PC-3 (cell line): ENCODE measurements at regions not wholly inside any gene's neighbourhood (a gene's known extent, or its start where the extent isn't known, plus 50 kb on each side); places are given as distances from the start of the nearest gene placed in this dataset.

Experiments used
- EZH2 ChIP-seq: fragments of 300-600 bp; sonication (generic); IDR thresholded peaks from one replicate; pipeline ENCODE4 v1.6.1; 2017; ENCODE audit warnings: antibody characterized with exemption, mild to moderate bottlenecking, low read length; ENCODE audit not compliant: unreplicated experiment
- EZH2phosphoT487 ChIP-seq: fragments of 300-600 bp; sonication (generic); IDR thresholded peaks from 2 replicates; pipeline ENCODE4 v1.6.1; 2018; ENCODE audit warnings: mild to moderate bottlenecking, antibody characterized with exemption, low read length, borderline replicate concordance
- TF ChIP-seq, protein P1 (sequence below): fragments of 300-600 bp; sonication (generic); conservative IDR thresholded peaks from 2 replicates; pipeline ENCODE4 v1.5.1; 2017; ENCODE audit warnings: antibody characterized with exemption, low read depth, mild to moderate bottlenecking, low read length

- TF ChIP-seq EZH2, result no peak
- TF ChIP-seq, protein P1, sequence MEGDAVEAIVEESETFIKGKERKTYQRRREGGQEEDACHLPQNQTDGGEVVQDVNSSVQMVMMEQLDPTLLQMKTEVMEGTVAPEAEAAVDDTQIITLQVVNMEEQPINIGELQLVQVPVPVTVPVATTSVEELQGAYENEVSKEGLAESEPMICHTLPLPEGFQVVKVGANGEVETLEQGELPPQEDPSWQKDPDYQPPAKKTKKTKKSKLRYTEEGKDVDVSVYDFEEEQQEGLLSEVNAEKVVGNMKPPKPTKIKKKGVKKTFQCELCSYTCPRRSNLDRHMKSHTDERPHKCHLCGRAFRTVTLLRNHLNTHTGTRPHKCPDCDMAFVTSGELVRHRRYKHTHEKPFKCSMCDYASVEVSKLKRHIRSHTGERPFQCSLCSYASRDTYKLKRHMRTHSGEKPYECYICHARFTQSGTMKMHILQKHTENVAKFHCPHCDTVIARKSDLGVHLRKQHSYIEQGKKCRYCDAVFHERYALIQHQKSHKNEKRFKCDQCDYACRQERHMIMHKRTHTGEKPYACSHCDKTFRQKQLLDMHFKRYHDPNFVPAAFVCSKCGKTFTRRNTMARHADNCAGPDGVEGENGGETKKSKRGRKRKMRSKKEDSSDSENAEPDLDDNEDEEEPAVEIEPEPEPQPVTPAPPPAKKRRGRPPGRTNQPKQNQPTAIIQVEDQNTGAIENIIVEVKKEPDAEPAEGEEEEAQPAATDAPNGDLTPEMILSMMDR, result no peak
- TF ChIP-seq EZH2phosphoT487, result no peak
Measured at GRCh38 chr16:17776465-17776864, 305.7 kb upstream of the XYLT1 start.
